H1 (cell line): ENCODE measurements at regions not wholly inside any gene's neighbourhood (a gene's known extent, or its start where the extent isn't known, plus 50 kb on each side); places are given as distances from the start of the nearest gene placed in this dataset.

ENCODE experiments used
- CTCF ChIA-PET: fragments of 300-600 bp; sonication (Branson Sonifier 250); formaldehyde crosslinking; loops from one replicate; lab custom pipeline; 2021; ENCODE audit not compliant: partially characterized antibody; lab: Charles Lee
- POLR2A ChIA-PET: fragments of 300-600 bp; sonication (Branson Sonifier 250); formaldehyde crosslinking; loops from one replicate; lab custom pipeline; 2021; ENCODE audit warnings: inconsistent platforms; ENCODE audit not compliant: partially characterized antibody; lab: Charles Lee
- DNase-seq, 2 experiments: peaks; one replicate each; pipeline versions ENCODE4 v3.0.0 to v3.0.0-alpha.2; 2010 to 2022; ENCODE audit warnings: low spot score in 2 of 2, low read depth in 1 of 2, mixed read lengths in 1 of 2
- FAIRE-seq: peaks from 2 replicates; lab custom pipeline; 2011; peaks lifted over from hg19 to GRCh38; lab: Jason Lieb, UNC
- H2AFZ ChIP-seq: 2 replicates; pipeline ENCODE4 v1.8.1; 2012; ENCODE audit warnings: low read length, inconsistent platforms
- H2AK5ac ChIP-seq: 2 replicates; pipeline ENCODE4 v1.6.1; 2013; ENCODE audit warnings: low read depth, low read length
- H2BK120ac ChIP-seq: replicated peaks from 2 replicates; pipeline ENCODE3; 2013; ENCODE audit warnings: low read depth, low read length, inconsistent platforms
- H2BK12ac ChIP-seq: 2 replicates; pipeline ENCODE4 v1.6.1; 2013; ENCODE audit warnings: low read depth, low read length
- H2BK15ac ChIP-seq: 2 replicates; pipeline ENCODE4 v1.6.1; 2013; ENCODE audit warnings: low read length
- H2BK20ac ChIP-seq: 2 replicates; pipeline ENCODE4 v1.6.1; 2013; ENCODE audit warnings: low read length
- H2BK5ac ChIP-seq: 2 replicates; pipeline ENCODE4 v1.6.1; 2013; ENCODE audit warnings: low read depth, low read length
- H3K14ac ChIP-seq: 2 replicates; pipeline ENCODE4 v1.6.1; 2013; ENCODE audit warnings: inconsistent platforms; ENCODE audit not compliant: insufficient read length
- H3K18ac ChIP-seq: 2 replicates; pipeline ENCODE4 v1.6.1; 2013; ENCODE audit warnings: low read length; ENCODE audit errors: extremely low read depth
- H3K23ac ChIP-seq: 2 replicates; pipeline ENCODE4 v1.6.1; 2013; ENCODE audit warnings: inconsistent platforms; ENCODE audit not compliant: insufficient read length
- H3K23me2 ChIP-seq: 2 replicates; pipeline ENCODE4 v1.6.1; 2013; ENCODE audit warnings: low read depth, low read length
- H3K27ac ChIP-seq: 2 replicates; pipeline ENCODE4 v1.6.1; 2011; ENCODE audit warnings: low read depth, low read length, inconsistent platforms
- H3K27me3 ChIP-seq, 4 experiments: replicated peaks in 1 of 4; 1 replicate in 1 of 4; 2 replicates in 3 of 4; pipeline versions ENCODE4 v1.6.1 to v1.8.1; 2011 to 2013; ENCODE audit warnings: low read length in 3 of 4, mild to moderate bottlenecking in 3 of 4, inconsistent platforms in 2 of 4, mixed read lengths in 2 of 4, moderate library complexity in 1 of 4; ENCODE audit not compliant: control insufficient read depth in 3 of 4, insufficient read depth in 3 of 4; ENCODE audit errors: extremely low read depth in 1 of 4
- H3K36me3 ChIP-seq, 4 experiments: 2 replicates each; pipeline versions ENCODE4 v1.6.1 to v1.8.1; 2011 to 2013; ENCODE audit warnings: mild to moderate bottlenecking in 4 of 4, low read length in 3 of 4, moderate library complexity in 2 of 4, control low read depth in 1 of 4, inconsistent platforms in 1 of 4; ENCODE audit not compliant: insufficient read depth in 4 of 4, control insufficient read depth in 2 of 4
- H3K4ac ChIP-seq: replicated peaks from 2 replicates; pipeline ENCODE3; 2013; ENCODE audit warnings: low read length, low read depth, mixed read lengths, inconsistent platforms; ENCODE audit not compliant: insufficient read length
- H3K4me1 ChIP-seq, 4 experiments: replicated peaks in 1 of 4; 1 replicate in 1 of 4; 2 replicates in 3 of 4; pipeline versions ENCODE4 v1.6.1 to v1.8.1; 2011 to 2013; ENCODE audit warnings: low read length in 3 of 4, inconsistent platforms in 2 of 4, mixed read lengths in 1 of 4; ENCODE audit not compliant: insufficient read depth in 4 of 4, control insufficient read depth in 3 of 4
- H3K4me2 ChIP-seq, 2 experiments: 2 replicates each; pipeline versions ENCODE4 v1.6.1 to v1.8.1; 2011 to 2013; ENCODE audit warnings: low read depth in 2 of 2, low read length in 2 of 2, control low read depth in 1 of 2, inconsistent platforms in 1 of 2, mild to moderate bottlenecking in 1 of 2; ENCODE audit not compliant: insufficient read depth in 1 of 2
- H3K4me3 ChIP-seq, 4 experiments: fragments of 200-600, 300-600 bp in 1 of 4; sonication (generic), shearing (Covaris generic), sonication (Bioruptor Twin) in 1 of 4; 2 replicates each; pipeline versions ENCODE4 v1.5.1 to v1.8.1; 2011 to 2016; ENCODE audit warnings: low read length in 4 of 4, low read depth in 3 of 4, control low read depth in 2 of 4, inconsistent platforms in 2 of 4, mild to moderate bottlenecking in 2 of 4, mixed read lengths in 1 of 4, moderate library complexity in 1 of 4; ENCODE audit not compliant: insufficient read depth in 2 of 4; ENCODE audit errors: extremely low read depth in 1 of 4
- H3K56ac ChIP-seq: replicated peaks from 2 replicates; pipeline ENCODE3; 2013; ENCODE audit warnings: low read depth, mild to moderate bottlenecking, mixed read lengths, low read length, inconsistent platforms; ENCODE audit not compliant: insufficient read length
- H3K79me1 ChIP-seq: 2 replicates; pipeline ENCODE4 v1.6.1; 2013; ENCODE audit warnings: low read depth, low read length, control low read depth
- H3K79me2 ChIP-seq, 2 experiments: 2 replicates each; pipeline versions ENCODE4 v1.6.1 to v1.8.1; 2012 to 2013; ENCODE audit warnings: low read length in 2 of 2, mild to moderate bottlenecking in 2 of 2, inconsistent platforms in 1 of 2; ENCODE audit not compliant: insufficient read depth in 2 of 2, control insufficient read depth in 1 of 2
- H3K9ac ChIP-seq, 4 experiments: replicated peaks in 1 of 4; 1 replicate in 1 of 4; 2 replicates in 3 of 4; pipeline versions ENCODE4 v1.6.1 to v1.8.1; 2011 to 2013; ENCODE audit warnings: low read depth in 3 of 4, low read length in 3 of 4, control low read depth in 2 of 4, mild to moderate bottlenecking in 2 of 4, moderate library complexity in 2 of 4, inconsistent platforms in 1 of 4; ENCODE audit errors: extremely low read depth in 1 of 4
- H3K9me3 ChIP-seq, 2 experiments: 2 replicates each; pipeline versions ENCODE4 v1.6.1 to v1.8.1; 2012 to 2013; ENCODE audit warnings: mild to moderate bottlenecking in 2 of 2, moderate library complexity in 2 of 2, control low read depth in 1 of 2, inconsistent platforms in 1 of 2, low read depth in 1 of 2, low read length in 1 of 2, mixed read lengths in 1 of 2; ENCODE audit not compliant: insufficient read depth in 2 of 2
- H4K20me1 ChIP-seq, 2 experiments: replicated peaks in 1 of 2; 2 replicates each; pipeline versions ENCODE3 to v1.8.1; 2011 to 2013; ENCODE audit warnings: inconsistent platforms in 2 of 2, low read length in 2 of 2, mild to moderate bottlenecking in 1 of 2; ENCODE audit not compliant: insufficient read depth in 2 of 2, control insufficient read depth in 1 of 2
- H4K5ac ChIP-seq: 2 replicates; pipeline ENCODE4 v1.6.1; 2013; ENCODE audit warnings: low read length, low read depth, mixed read lengths, inconsistent platforms; ENCODE audit not compliant: insufficient read length
- H4K8ac ChIP-seq: 2 replicates; pipeline ENCODE4 v1.8.0; 2013; ENCODE audit warnings: mild to moderate bottlenecking, moderate library complexity, low read length, inconsistent platforms; ENCODE audit not compliant: insufficient read depth; ENCODE audit errors: extremely low read depth
- H4K91ac ChIP-seq: replicated peaks from 2 replicates; pipeline ENCODE3; 2013; ENCODE audit warnings: low read length, mixed read lengths, inconsistent platforms; ENCODE audit not compliant: insufficient read length
- E2F6 ChIP-seq: IDR thresholded peaks from 2 replicates; pipeline ENCODE4 v1.6.1; 2012; ENCODE audit warnings: inconsistent platforms
- EGR1 ChIP-seq: IDR thresholded peaks from 2 replicates; pipeline ENCODE4 v1.6.1; 2011; ENCODE audit warnings: low read depth, low read length, borderline replicate concordance
- GABPA ChIP-seq: IDR thresholded peaks from 2 replicates; pipeline ENCODE4 v1.6.1; 2011; ENCODE audit warnings: mild to moderate bottlenecking, low read length, moderate library complexity, borderline replicate concordance; ENCODE audit not compliant: insufficient read depth
- GTF2F1 ChIP-seq: IDR thresholded peaks from 2 replicates; pipeline ENCODE4 v1.6.1; 2012; ENCODE audit warnings: low read depth, low read length, improper control_type of control experiment, borderline replicate concordance
- MAFK ChIP-seq: IDR thresholded peaks from 2 replicates; pipeline ENCODE4 v1.6.1; 2012; ENCODE audit warnings: low read depth, mild to moderate bottlenecking, improper control_type of control experiment, low read length
- RFX5 ChIP-seq: IDR thresholded peaks from 2 replicates; pipeline ENCODE4 v1.6.1; 2011; ENCODE audit warnings: low read depth, low read length, improper control_type of control experiment, borderline replicate concordance
- SAP30 ChIP-seq: fragments of 300-600 bp; sonication (generic); IDR thresholded peaks from 2 replicates; pipeline ENCODE4 v1.7.1; 2012; ENCODE audit warnings: low read length, moderate library complexity, mild to moderate bottlenecking, inconsistent platforms; ENCODE audit not compliant: insufficient read depth, insufficient replicate concordance
- TAF1 ChIP-seq: IDR thresholded peaks from 2 replicates; pipeline ENCODE4 v1.6.1; 2011; ENCODE audit warnings: mild to moderate bottlenecking, low read depth, low read length
- WGBS, 2 experiments: shearing (Covaris generic) in 1 of 2; methylation state at CpG; one replicate each; pipeline versions ENCODE4 v1.1.6 to v1.1.7; 2013 to 2015; ENCODE audit warnings: low lambda C conversion rate in 2 of 2, mixed read lengths in 2 of 2, inconsistent platforms in 1 of 2, low coverage in 1 of 2, missing lambda C conversion rate in 1 of 2; ENCODE audit not compliant: insufficient replicate concordance in 2 of 2, insufficient coverage in 1 of 2, insufficient read length in 1 of 2; ENCODE audit errors: extremely low coverage in 1 of 2, missing lambda C conversion rate in 1 of 2; 5-methylcytosine and 5-hydroxymethylcytosine counted together

GRCh38 chr2:226352941-226353560 is 446.6 kb downstream of the IRS1 start:
- no peak overlapping the region; the same call in 1 of the 2 replicates for H2AFZ ChIP-seq
- H3K14ac ChIP-seq, result no peak overlapping the region
- no peak overlapping the region for H2BK5ac ChIP-seq
- no peak overlapping the region for H3K4me3 ChIP-seq
- H2BK120ac ChIP-seq, result no peak overlapping the region
- no peaks in the 10 kb centered on the region for H3K4me1 ChIP-seq
- H3K4me2 ChIP-seq, result no peak overlapping the region
- H3K56ac ChIP-seq, result no peak overlapping the region
- H2AK5ac ChIP-seq, result no peak overlapping the region
- H3K18ac ChIP-seq, result no peak overlapping the region
- H4K20me1 ChIP-seq, result no peaks in the 10 kb centered on the region
- H3K9me3 ChIP-seq, result no peaks in the 10 kb centered on the region
- H4K5ac ChIP-seq, result no peak overlapping the region
- 95% methylated on average over 6 of the region's 6 CpGs; no CpG with 5 or more reads in 1 of the 2 experiments for WGBS, 2 experiments
- H2BK20ac ChIP-seq, result no peak overlapping the region
- no peak overlapping the region for H3K4ac ChIP-seq
- H2BK15ac ChIP-seq, result no peak overlapping the region
- H3K27me3 ChIP-seq, result no peaks in the 10 kb centered on the region
- no peak overlapping the region for H3K23ac ChIP-seq
- CTCF ChIA-PET, result interaction anchor here (0.7 to 0.9 kb wide), 2 partner anchors 88 to 447 kb away, joined by 3 read pairs; no protein-coding TSS in a partner anchor
- no peak overlapping the region for H3K9ac ChIP-seq
- H3K23me2 ChIP-seq, result peaks cover 2% of the 10 kb centered on the region; the same call in 1 of the 2 replicates
- H2BK12ac ChIP-seq, result no peak overlapping the region
- FAIRE-seq, result no peak
- no peaks in the 10 kb centered on the region for H3K79me1 ChIP-seq
- H3K79me2 ChIP-seq, result no peaks in the 10 kb centered on the region
- no peak overlapping the region for H4K8ac ChIP-seq
- no peak for DNase-seq
- no peak overlapping the region for H3K27ac ChIP-seq
- H3K36me3 ChIP-seq, result no peaks in the 10 kb centered on the region
- POLR2A ChIA-PET, result no interaction called here
- H4K91ac ChIP-seq, result no peak overlapping the region
- no peak for TF ChIP-seq GABPA
- no peak for TF ChIP-seq RFX5
- TF ChIP-seq MAFK, result no peak
- no peak for TF ChIP-seq E2F6
- TF ChIP-seq SAP30, result no peak
- TF ChIP-seq EGR1, result no peak
- TF ChIP-seq GTF2F1, result no peak
- no peak for TF ChIP-seq TAF1
